ENCODE measurements at regions not wholly inside any gene's neighbourhood (a gene's known extent, or its start where the extent isn't known, plus 50 kb on each side); places are given as distances from the start of the nearest gene placed in this dataset.

DNA sequence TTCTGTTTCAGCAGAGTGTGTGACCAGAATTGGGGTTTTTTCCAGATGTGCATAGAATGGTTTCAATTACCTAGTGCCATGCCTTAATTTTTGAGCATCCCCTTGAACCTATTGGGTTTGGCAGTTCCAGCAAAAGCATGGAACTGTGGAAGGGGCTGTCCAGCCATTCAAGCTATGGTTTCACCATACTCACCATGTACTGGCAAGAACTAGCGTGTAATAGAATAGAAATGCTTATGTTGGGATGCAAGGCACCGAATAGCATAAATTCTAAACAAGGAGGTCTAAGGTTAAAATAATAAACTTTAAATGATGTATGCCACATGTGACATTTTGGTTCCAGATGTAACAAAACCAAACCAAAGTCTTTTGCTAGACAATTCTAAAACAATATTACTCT, 91.4 kb downstream of the MTERF1 start:
- TF ChIP-seq, protein P1, sequence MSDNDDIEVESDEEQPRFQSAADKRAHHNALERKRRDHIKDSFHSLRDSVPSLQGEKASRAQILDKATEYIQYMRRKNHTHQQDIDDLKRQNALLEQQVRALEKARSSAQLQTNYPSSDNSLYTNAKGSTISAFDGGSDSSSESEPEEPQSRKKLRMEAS (IDR thresholded peaks at IDR 0.05; ENCODE audit: low read depth, low read length), result no peak
- TF ChIP-seq RFX5 (IDR thresholded peaks at IDR 0.05; ENCODE audit: low read depth, low read length) (no peak), JUND (IDR thresholded peaks at IDR 0.05; ENCODE audit: low read depth, low read length) (no peak), BHLHE40 (IDR thresholded peaks at IDR 0.05; ENCODE audit: borderline replicate concordance in 1 of 2, low read depth in 2 of 2, low read length in 1 of 2) (no peak), YY1 (IDR thresholded peaks at IDR 0.05; ENCODE audit: low read depth, low read length) (no peak), POLR2A (IDR thresholded peaks at IDR 0.05; ENCODE audit: low read depth, low read length) (no peak), EZH2 (IDR thresholded peaks at IDR 0.05; ENCODE audit: borderline replicate concordance, control insufficient read depth, low read depth, low read length) (no peak)
- TF ChIP-seq, protein P2, sequence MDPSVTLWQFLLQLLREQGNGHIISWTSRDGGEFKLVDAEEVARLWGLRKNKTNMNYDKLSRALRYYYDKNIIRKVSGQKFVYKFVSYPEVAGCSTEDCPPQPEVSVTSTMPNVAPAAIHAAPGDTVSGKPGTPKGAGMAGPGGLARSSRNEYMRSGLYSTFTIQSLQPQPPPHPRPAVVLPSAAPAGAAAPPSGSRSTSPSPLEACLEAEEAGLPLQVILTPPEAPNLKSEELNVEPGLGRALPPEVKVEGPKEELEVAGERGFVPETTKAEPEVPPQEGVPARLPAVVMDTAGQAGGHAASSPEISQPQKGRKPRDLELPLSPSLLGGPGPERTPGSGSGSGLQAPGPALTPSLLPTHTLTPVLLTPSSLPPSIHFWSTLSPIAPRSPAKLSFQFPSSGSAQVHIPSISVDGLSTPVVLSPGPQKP (IDR thresholded peaks at IDR 0.05; ENCODE audit: low read depth, low read length), result no peak
- TF ChIP-seq, protein P3, sequence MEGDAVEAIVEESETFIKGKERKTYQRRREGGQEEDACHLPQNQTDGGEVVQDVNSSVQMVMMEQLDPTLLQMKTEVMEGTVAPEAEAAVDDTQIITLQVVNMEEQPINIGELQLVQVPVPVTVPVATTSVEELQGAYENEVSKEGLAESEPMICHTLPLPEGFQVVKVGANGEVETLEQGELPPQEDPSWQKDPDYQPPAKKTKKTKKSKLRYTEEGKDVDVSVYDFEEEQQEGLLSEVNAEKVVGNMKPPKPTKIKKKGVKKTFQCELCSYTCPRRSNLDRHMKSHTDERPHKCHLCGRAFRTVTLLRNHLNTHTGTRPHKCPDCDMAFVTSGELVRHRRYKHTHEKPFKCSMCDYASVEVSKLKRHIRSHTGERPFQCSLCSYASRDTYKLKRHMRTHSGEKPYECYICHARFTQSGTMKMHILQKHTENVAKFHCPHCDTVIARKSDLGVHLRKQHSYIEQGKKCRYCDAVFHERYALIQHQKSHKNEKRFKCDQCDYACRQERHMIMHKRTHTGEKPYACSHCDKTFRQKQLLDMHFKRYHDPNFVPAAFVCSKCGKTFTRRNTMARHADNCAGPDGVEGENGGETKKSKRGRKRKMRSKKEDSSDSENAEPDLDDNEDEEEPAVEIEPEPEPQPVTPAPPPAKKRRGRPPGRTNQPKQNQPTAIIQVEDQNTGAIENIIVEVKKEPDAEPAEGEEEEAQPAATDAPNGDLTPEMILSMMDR (IDR thresholded peaks at IDR 0.05 in 2 of 3, conservative IDR thresholded peaks at IDR 0.05 in 1 of 3; ENCODE audit: control insufficient read depth in 2 of 3, extremely low read depth in 1 of 3, insufficient read depth in 1 of 3, low read depth in 3 of 3, low read length in 3 of 3), result no peak
- TF ChIP-seq, protein P4, sequence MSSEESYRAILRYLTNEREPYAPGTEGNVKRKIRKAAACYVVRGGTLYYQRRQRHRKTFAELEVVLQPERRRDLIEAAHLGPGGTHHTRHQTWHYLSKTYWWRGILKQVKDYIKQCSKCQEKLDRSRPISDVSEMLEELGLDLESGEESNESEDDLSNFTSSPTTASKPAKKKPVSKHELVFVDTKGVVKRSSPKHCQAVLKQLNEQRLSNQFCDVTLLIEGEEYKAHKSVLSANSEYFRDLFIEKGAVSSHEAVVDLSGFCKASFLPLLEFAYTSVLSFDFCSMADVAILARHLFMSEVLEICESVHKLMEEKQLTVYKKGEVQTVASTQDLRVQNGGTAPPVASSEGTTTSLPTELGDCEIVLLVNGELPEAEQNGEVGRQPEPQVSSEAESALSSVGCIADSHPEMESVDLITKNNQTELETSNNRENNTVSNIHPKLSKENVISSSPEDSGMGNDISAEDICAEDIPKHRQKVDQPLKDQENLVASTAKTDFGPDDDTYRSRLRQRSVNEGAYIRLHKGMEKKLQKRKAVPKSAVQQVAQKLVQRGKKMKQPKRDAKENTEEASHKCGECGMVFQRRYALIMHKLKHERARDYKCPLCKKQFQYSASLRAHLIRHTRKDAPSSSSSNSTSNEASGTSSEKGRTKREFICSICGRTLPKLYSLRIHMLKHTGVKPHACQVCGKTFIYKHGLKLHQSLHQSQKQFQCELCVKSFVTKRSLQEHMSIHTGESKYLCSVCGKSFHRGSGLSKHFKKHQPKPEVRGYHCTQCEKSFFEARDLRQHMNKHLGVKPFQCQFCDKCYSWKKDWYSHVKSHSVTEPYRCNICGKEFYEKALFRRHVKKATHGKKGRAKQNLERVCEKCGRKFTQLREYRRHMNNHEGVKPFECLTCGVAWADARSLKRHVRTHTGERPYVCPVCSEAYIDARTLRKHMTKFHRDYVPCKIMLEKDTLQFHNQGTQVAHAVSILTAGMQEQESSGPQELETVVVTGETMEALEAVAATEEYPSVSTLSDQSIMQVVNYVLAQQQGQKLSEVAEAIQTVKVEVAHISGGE (CRISPR knock-in tag; IDR thresholded peaks at IDR 0.05), result no peak
- TF ChIP-seq, protein P5, sequence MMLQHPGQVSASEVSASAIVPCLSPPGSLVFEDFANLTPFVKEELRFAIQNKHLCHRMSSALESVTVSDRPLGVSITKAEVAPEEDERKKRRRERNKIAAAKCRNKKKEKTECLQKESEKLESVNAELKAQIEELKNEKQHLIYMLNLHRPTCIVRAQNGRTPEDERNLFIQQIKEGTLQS (IDR thresholded peaks at IDR 0.05; ENCODE audit: borderline replicate concordance, extremely low read depth, low read depth, low read length), result no peak
